HEK293T (cell line): ENCODE measurements at regions not wholly inside any gene's neighbourhood (a gene's known extent, or its start where the extent isn't known, plus 50 kb on each side); places are given as distances from the start of the nearest gene placed in this dataset.

Experiments used
- CTCF ChIA-PET: fragments of 350-600 bp; formaldehyde crosslinking; extraction: SDS; loops from one replicate; lab custom pipeline; 2021; ENCODE audit warnings: antibody characterized with exemption, inconsistent platforms; lab: Yijun Ruan, JAX
- POLR2A ChIA-PET: fragments of 350-600 bp; formaldehyde crosslinking; extraction: SDS; loops from one replicate; lab custom pipeline; 2020; ENCODE audit warnings: antibody characterized with exemption, inconsistent platforms; lab: Yijun Ruan, JAX
- DNase-seq: peaks from one replicate; pipeline ENCODE4 v3.0.0; 2012; ENCODE audit warnings: mixed read lengths; ENCODE audit errors: extremely low spot score
- ARNT ChIP-seq: fragments of 450-650 bp; IDR thresholded peaks from 2 replicates; pipeline ENCODE4 v1.6.1; 2017; ENCODE audit warnings: mild to moderate bottlenecking
- BHLHE40 ChIP-seq: fragments of 450-650 bp; IDR thresholded peaks from 2 replicates; pipeline ENCODE4 v1.6.1; 2016; ENCODE audit warnings: mild to moderate bottlenecking, moderate library complexity, borderline replicate concordance
- CTBP1 ChIP-seq: fragments of 450-650 bp; IDR thresholded peaks from 2 replicates; pipeline ENCODE4 v1.6.1; 2016; ENCODE audit warnings: borderline replicate concordance
- ELF4 ChIP-seq: fragments of 450-650 bp; IDR thresholded peaks from 2 replicates; pipeline ENCODE4 v1.6.1; 2017; ENCODE audit warnings: antibody characterized with exemption
- FOXA1 ChIP-seq: fragments of 450-650 bp; IDR thresholded peaks from 2 replicates; pipeline ENCODE4 v1.6.1; 2016; ENCODE audit warnings: mild to moderate bottlenecking
- FOXK2 ChIP-seq: fragments of 450-650 bp; IDR thresholded peaks from 2 replicates; pipeline ENCODE4 v1.6.1; 2016; ENCODE audit warnings: mild to moderate bottlenecking
- FOXM1 ChIP-seq: fragments of 450-650 bp; IDR thresholded peaks from 2 replicates; pipeline ENCODE4 v1.6.1; 2017; ENCODE audit warnings: mild to moderate bottlenecking, borderline replicate concordance
- HDGF ChIP-seq: fragments of 450-650 bp; IDR thresholded peaks from 2 replicates; pipeline ENCODE4 v1.6.1; 2017; ENCODE audit warnings: antibody characterized with exemption, borderline replicate concordance
- L3MBTL2 ChIP-seq: fragments of 450-650 bp; conservative IDR thresholded peaks from 2 replicates; pipeline ENCODE4 v1.6.1; 2016; ENCODE audit warnings: mild to moderate bottlenecking
- LEF1 ChIP-seq: fragments of 450-650 bp; IDR thresholded peaks from 2 replicates; pipeline ENCODE4 v1.6.1; 2017; ENCODE audit warnings: mild to moderate bottlenecking, borderline replicate concordance
- NFRKB ChIP-seq: fragments of 450-650 bp; IDR thresholded peaks from 2 replicates; pipeline ENCODE4 v1.6.1; 2016; ENCODE audit warnings: mild to moderate bottlenecking, moderate library complexity
- SP1 ChIP-seq: fragments of 450-650 bp; IDR thresholded peaks from 2 replicates; pipeline ENCODE4 v1.6.1; 2017
- SUZ12 ChIP-seq: fragments of 450-650 bp; IDR thresholded peaks from 2 replicates; pipeline ENCODE4 v1.6.1; 2016; ENCODE audit warnings: mild to moderate bottlenecking
- TARDBP ChIP-seq: fragments of 450-650 bp; IDR thresholded peaks from 2 replicates; pipeline ENCODE4 v1.6.1; 2016
- ZNF384 ChIP-seq: fragments of 450-650 bp; IDR thresholded peaks from 2 replicates; pipeline ENCODE4 v1.6.1; 2016
- TF ChIP-seq, protein P1 (sequence below): fragments of 450-650 bp; IDR thresholded peaks from 2 replicates; pipeline ENCODE4 v1.6.1; 2016

- no peak for TF ChIP-seq L3MBTL2
- no peak for TF ChIP-seq SP1
- ChIA-PET CTCF (no interaction called here), POLR2A (no interaction called here)
- DNase-seq = no peak
Measured at GRCh38 chr1:87584586-87584985, 255.9 kb downstream of the LMO4 start.

- no peak for TF ChIP-seq CTBP1
- no peak for TF ChIP-seq ZNF384
- TF ChIP-seq FOXA1 = no peak
- no peak for TF ChIP-seq NFRKB
- no peak for TF ChIP-seq TARDBP
- TF ChIP-seq ELF4 = no peak
- TF ChIP-seq BHLHE40 = no peak
- TF ChIP-seq HDGF = no peak
- no peak for TF ChIP-seq SUZ12
- POLR2A ChIA-PET = no interaction called here
Measured at GRCh38 chr1:87586501-87586900, 257.8 kb downstream of the LMO4 start.

DNA sequence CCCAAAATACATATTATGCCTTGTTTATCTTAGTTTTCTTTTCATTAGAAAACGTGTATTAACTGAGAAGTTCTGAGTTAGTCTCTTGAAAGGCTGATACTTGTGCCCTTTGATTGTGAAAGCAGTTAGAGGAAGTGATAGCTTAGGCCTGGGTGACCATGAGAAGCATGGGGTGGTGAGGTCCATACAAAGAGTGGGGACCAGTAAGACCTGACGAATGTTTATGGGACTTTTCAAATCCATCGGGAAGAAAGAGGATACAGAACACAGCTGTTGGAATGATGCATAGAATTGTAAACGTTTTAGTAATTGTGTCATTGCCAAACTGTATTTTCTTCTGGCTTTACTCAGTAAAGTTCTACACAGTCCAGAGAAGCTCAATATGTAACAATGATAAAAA lies 259.8 kb downstream of the LMO4 start:
- CTCF ChIA-PET = no interaction called here

More at GRCh38 chr1:87586501-87586900, 257.8 kb downstream of the LMO4 start:
- DNase-seq = no peak
- CTCF ChIA-PET = no interaction called here

DNA sequence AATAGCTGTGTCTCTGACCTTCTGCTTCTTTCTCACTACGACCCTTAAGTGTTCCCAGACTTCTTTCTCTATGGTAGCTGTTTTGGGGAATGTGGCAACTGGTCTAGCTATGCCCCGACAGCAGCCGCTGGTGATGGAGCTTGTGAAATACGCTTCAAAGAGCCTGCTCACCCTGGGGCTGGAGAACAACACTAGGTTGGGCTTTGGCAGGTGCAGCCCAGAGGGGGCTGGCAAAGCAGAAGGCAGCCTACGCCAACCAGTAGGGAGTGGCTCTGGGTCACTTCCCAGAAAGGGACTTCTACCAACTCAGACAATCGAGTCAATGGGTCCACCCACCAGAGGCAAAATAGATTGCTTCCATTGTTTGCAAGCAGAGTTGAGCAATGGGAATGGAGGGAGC lies 262.8 kb downstream of the LMO4 start:
- TF ChIP-seq ARNT = no peak
- no peak for TF ChIP-seq ELF4
- no peak for TF ChIP-seq HDGF
- no peak for TF ChIP-seq BHLHE40
- TF ChIP-seq SUZ12 = no peak
- no peak for TF ChIP-seq L3MBTL2
- no peak for TF ChIP-seq NFRKB
- no peak for TF ChIP-seq SP1
- no peak for TF ChIP-seq FOXM1
- TF ChIP-seq LEF1 = no peak
- no peak for TF ChIP-seq ZNF384
- no peak for TF ChIP-seq FOXA1
- no peak for TF ChIP-seq TARDBP
- TF ChIP-seq CTBP1 = no peak
- no peak for TF ChIP-seq FOXK2
- DNase-seq = no peak
- ChIA-PET POLR2A (no interaction called here), CTCF (no interaction called here)

More for the DNA sequence above, 259.8 kb downstream of the LMO4 start:
- no peak for DNase-seq
- TF ChIP-seq LEF1 (no peak), BHLHE40 (no peak), SUZ12 (no peak), ARNT (no peak), ZNF384 (no peak), HDGF (no peak), L3MBTL2 (no peak)
- POLR2A ChIA-PET = no interaction called here

DNA sequence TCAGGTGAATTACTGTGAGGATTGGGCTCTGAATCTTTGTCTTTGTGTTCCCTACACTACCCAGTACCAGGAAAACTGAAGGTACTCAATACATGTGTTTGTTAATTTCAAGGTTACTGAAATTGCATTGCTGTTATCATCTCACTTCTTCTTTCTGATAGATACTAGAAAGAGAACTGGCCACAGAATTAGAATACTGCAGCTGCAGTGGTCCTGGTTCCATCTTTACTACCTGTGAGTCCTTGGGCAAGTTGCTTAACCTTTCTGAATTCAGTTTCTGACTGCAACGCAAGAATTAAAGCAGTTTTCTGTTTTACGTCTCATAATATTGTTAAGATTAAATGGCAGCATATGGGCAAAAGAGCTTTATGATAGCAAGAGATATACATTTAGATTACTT lies 263.5 kb downstream of the LMO4 start:
- ChIA-PET POLR2A (no interaction called here), CTCF (no interaction called here)
- no peak for DNase-seq
- TF ChIP-seq TARDBP = no peak
- TF ChIP-seq LEF1 = no peak
- TF ChIP-seq ARNT = no peak
- TF ChIP-seq NFRKB = no peak
- TF ChIP-seq ELF4 = no peak
- no peak for TF ChIP-seq FOXK2
- no peak for TF ChIP-seq HDGF
- no peak for TF ChIP-seq SP1
- no peak for TF ChIP-seq FOXA1
- no peak for TF ChIP-seq L3MBTL2
- TF ChIP-seq FOXM1 = no peak
- TF ChIP-seq, protein P1, sequence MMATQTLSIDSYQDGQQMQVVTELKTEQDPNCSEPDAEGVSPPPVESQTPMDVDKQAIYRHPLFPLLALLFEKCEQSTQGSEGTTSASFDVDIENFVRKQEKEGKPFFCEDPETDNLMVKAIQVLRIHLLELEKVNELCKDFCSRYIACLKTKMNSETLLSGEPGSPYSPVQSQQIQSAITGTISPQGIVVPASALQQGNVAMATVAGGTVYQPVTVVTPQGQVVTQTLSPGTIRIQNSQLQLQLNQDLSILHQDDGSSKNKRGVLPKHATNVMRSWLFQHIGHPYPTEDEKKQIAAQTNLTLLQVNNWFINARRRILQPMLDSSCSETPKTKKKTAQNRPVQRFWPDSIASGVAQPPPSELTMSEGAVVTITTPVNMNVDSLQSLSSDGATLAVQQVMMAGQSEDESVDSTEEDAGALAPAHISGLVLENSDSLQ = no peak

- POLR2A ChIA-PET = interaction anchor here (0.8 to 1.2 kb wide), 2 partner anchors 260 to 265 kb away, joined by 3 to 4 read pairs; no protein-coding TSS in a partner anchor
Measured at GRCh38 chr1:87594736-87595383, 266.2 kb downstream of the LMO4 start.

GRCh38 chr1:87595384-87595781 lies 266.7 kb downstream of the LMO4 start:
- TF ChIP-seq SP1 = no peak
- TF ChIP-seq BHLHE40 = no peak
- TF ChIP-seq HDGF = no peak
- TF ChIP-seq TARDBP = no peak
- TF ChIP-seq FOXA1 = no peak
- TF ChIP-seq LEF1 = no peak
- TF ChIP-seq NFRKB = no peak
- TF ChIP-seq FOXM1 = no peak
- TF ChIP-seq ARNT = no peak
- no peak for TF ChIP-seq FOXK2
- TF ChIP-seq ZNF384 = no peak
- TF ChIP-seq ELF4 = no peak
- no peak for TF ChIP-seq L3MBTL2
- TF ChIP-seq, protein P1 = no peak
- TF ChIP-seq CTBP1 = no peak
- TF ChIP-seq SUZ12 = no peak
- POLR2A ChIA-PET = interaction anchor here (1.2 kb wide), 1 partner anchor 265 kb away, joined by 4 read pairs; no protein-coding TSS in a partner anchor
- no peak for DNase-seq
- CTCF ChIA-PET = no interaction called here

More at GRCh38 chr1:87594736-87595383, 266.2 kb downstream of the LMO4 start:
- peak; percentile 23 for DNase-seq
- CTCF ChIA-PET = no interaction called here
- TF ChIP-seq, protein P1 = no peak
- TF ChIP-seq SP1 = no peak
